ENCODE measurements at regions not wholly inside any gene's neighbourhood (a gene's known extent, or its start where the extent isn't known, plus 50 kb on each side); places are given as distances from the start of the nearest gene placed in this dataset.

DNA sequence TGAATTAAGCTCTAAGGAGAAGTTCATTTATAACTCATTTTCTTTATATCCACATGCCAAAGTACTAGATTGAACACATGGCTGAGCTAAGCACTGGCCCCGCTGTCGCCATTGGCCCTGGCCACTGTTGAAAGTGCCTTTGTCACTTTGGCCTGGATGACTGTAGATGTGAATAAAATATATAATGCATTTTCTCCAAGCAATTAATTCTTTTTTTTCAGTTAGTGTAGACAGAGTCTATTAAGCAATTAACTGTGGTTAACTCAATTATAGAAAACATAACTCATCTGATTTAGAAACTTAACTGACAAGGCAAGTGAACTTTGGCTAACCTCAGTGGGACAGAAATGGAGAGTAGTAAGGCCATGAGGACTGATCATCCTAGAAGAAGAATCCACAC, 965.6 kb downstream of the EFNB2 start:
- no peak overlapping the region for H3K27ac ChIP-seq (ENCODE audit: low read depth, low read length)
- H3K9me2 ChIP-seq (replicated peaks; ENCODE audit: control insufficient read depth, low read length): no peaks in the 10 kb centered on the region
- H3K4me1 ChIP-seq (ENCODE audit: control insufficient read depth, low read length): no peaks in the 10 kb centered on the region
- H3K36me3 ChIP-seq (ENCODE audit: control insufficient read depth, low read length): no peaks in the 10 kb centered on the region
- no peaks in the 10 kb centered on the region for H3K27me3 ChIP-seq (ENCODE audit: control insufficient read depth, low read length)
- no peaks in the 10 kb centered on the region for H3K9me3 ChIP-seq (ENCODE audit: control insufficient read depth, insufficient read depth, low read length)
- no peaks in the 10 kb centered on the region for H4K20me1 ChIP-seq (ENCODE audit: control insufficient read depth, insufficient read depth, low read depth, low read length)
- H3K4me3 ChIP-seq (ENCODE audit: low read length): no peak overlapping the region
- no peak for TF ChIP-seq EZH2phosphoT487 (IDR thresholded peaks at IDR 0.05; ENCODE audit: borderline replicate concordance, low read length)
- TF ChIP-seq, protein P1, sequence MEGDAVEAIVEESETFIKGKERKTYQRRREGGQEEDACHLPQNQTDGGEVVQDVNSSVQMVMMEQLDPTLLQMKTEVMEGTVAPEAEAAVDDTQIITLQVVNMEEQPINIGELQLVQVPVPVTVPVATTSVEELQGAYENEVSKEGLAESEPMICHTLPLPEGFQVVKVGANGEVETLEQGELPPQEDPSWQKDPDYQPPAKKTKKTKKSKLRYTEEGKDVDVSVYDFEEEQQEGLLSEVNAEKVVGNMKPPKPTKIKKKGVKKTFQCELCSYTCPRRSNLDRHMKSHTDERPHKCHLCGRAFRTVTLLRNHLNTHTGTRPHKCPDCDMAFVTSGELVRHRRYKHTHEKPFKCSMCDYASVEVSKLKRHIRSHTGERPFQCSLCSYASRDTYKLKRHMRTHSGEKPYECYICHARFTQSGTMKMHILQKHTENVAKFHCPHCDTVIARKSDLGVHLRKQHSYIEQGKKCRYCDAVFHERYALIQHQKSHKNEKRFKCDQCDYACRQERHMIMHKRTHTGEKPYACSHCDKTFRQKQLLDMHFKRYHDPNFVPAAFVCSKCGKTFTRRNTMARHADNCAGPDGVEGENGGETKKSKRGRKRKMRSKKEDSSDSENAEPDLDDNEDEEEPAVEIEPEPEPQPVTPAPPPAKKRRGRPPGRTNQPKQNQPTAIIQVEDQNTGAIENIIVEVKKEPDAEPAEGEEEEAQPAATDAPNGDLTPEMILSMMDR (IDR thresholded peaks at IDR 0.05; ENCODE audit: low read depth, low read length, poor library complexity, severe bottlenecking): no peak
- no peak overlapping the region for H3K4me2 ChIP-seq (ENCODE audit: low read length)
- no peaks in the 10 kb centered on the region for H3F3A ChIP-seq (ENCODE audit: control insufficient read depth, insufficient read depth)
- no peaks in the 10 kb centered on the region for H3K79me2 ChIP-seq (ENCODE audit: control insufficient read depth, low read length)

DNA sequence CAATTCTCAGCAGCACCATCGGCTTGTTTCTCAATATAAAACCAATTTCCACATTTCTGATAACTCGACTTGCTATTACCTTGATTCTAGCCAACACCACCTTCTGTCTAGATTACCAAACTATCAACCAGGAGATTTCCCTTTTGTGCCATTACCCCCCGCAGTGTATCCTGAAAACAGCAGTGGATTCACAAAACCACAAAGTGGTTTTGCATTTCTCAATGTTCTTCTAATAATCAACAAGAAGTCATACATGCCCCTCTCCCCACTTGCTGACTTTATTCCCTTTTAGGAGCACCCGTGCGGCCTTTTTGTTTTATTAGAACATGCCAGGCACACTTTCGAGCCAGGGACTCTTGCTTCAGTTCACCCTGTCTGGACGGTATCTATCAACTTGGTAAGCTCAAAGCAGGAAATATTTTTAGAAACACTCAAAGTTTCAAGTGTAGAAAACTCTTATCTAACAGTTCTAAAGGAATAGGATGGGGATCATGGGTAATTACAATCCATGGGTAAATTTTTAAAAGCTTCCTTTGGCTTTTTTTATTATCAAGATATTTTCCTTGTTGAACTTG, 967.4 kb downstream of the EFNB2 start:
- Histone ChIP-seq H3K4me3 (ENCODE audit: low read length) (no peak overlapping the region), H3K9me3 (ENCODE audit: control insufficient read depth, insufficient read depth, low read length) (no peaks in the 10 kb centered on the region), H3K9me2 (replicated peaks; ENCODE audit: control insufficient read depth, low read length) (no peaks in the 10 kb centered on the region), H3F3A (ENCODE audit: control insufficient read depth, insufficient read depth) (no peaks in the 10 kb centered on the region), H4K20me1 (ENCODE audit: control insufficient read depth, insufficient read depth, low read depth, low read length) (no peaks in the 10 kb centered on the region), H3K36me3 (ENCODE audit: control insufficient read depth, low read length) (no peaks in the 10 kb centered on the region), H3K4me2 (ENCODE audit: low read length) (no peak overlapping the region), H3K27ac (ENCODE audit: low read depth, low read length) (no peak overlapping the region), H3K79me2 (ENCODE audit: control insufficient read depth, low read length) (no peaks in the 10 kb centered on the region), H3K27me3 (ENCODE audit: control insufficient read depth, low read length) (no peaks in the 10 kb centered on the region), H3K4me1 (ENCODE audit: control insufficient read depth, low read length) (no peaks in the 10 kb centered on the region)
- TF ChIP-seq, protein P1 (IDR thresholded peaks at IDR 0.05; ENCODE audit: low read depth, low read length, poor library complexity, severe bottlenecking): no peak
- no peak for TF ChIP-seq EZH2phosphoT487 (IDR thresholded peaks at IDR 0.05; ENCODE audit: borderline replicate concordance, low read length)

DNA sequence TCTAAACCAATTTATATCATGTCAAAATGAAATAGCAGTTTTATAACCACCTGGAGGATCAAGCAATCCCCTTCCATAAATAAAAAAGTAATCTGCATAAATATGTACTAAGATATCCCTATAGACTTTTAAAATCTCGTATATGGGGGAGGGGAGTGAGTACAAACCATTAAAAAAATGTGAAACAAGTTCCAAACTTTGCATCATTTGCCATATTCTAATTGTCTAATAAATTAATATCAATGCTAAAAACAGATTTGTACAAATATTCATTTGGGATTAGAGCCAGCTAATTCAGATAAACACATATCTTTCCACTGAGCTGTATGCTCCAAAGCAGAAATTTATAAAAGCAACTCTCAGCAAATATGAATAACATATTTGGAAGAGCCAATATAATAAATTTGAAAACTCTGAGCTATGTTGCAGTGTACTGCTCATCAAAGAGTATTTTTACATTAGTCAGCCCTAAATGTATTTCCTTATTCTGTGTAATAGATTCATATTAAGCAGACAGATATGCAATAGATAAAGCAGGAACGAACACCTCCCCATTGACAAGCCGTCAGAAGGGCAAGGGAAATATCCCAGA, 970.2 kb downstream of the EFNB2 start:
- Histone ChIP-seq H3K9me3 (ENCODE audit: control insufficient read depth, insufficient read depth, low read length) (no peaks in the 10 kb centered on the region), H3K4me2 (ENCODE audit: low read length) (no peak overlapping the region), H3F3A (ENCODE audit: control insufficient read depth, insufficient read depth) (no peaks in the 10 kb centered on the region), H3K27me3 (ENCODE audit: control insufficient read depth, low read length) (no peaks in the 10 kb centered on the region), H4K20me1 (ENCODE audit: control insufficient read depth, insufficient read depth, low read depth, low read length) (no peaks in the 10 kb centered on the region), H3K4me3 (ENCODE audit: low read length) (no peak overlapping the region), H3K9me2 (replicated peaks; ENCODE audit: control insufficient read depth, low read length) (no peaks in the 10 kb centered on the region), H3K79me2 (ENCODE audit: control insufficient read depth, low read length) (no peaks in the 10 kb centered on the region), H3K27ac (ENCODE audit: low read depth, low read length) (no peak overlapping the region), H3K4me1 (ENCODE audit: control insufficient read depth, low read length) (no peaks in the 10 kb centered on the region), H3K36me3 (ENCODE audit: control insufficient read depth, low read length) (no peaks in the 10 kb centered on the region)
- TF ChIP-seq, protein P1 (IDR thresholded peaks at IDR 0.05; ENCODE audit: low read depth, low read length, poor library complexity, severe bottlenecking): no peak
- TF ChIP-seq EZH2phosphoT487 (IDR thresholded peaks at IDR 0.05; ENCODE audit: borderline replicate concordance, low read length): no peak
